ENCODE measurements at regions not wholly inside any gene's neighbourhood (a gene's known extent, or its start where the extent isn't known, plus 50 kb on each side); places are given as distances from the start of the nearest gene placed in this dataset.
"Not testable (repeated sequence)": the region's sequence is repeated elsewhere in the genome, so short reads cannot be mapped to it uniquely, and the experiment has no call there.

- no peak overlapping the region for H3K27ac ChIP-seq
- in situ Hi-C loops (cut with HindIII; ENCODE audit: low pct_ligation_motif_present, low sequenced_read_pairs), result no loop called here
- TF ChIP-seq CTCF (IDR thresholded peaks at IDR 0.05; ENCODE audit: low read depth, low read length, missing control alignments), result no peak
- H3K36me3 ChIP-seq (replicated peaks), result no peaks in the 10 kb centered on the region
- no peaks in the 10 kb centered on the region for H3K27me3 ChIP-seq (replicated peaks)
- no peak overlapping the region for H3K4me3 ChIP-seq (ENCODE audit: low read depth, low read length)
- DNase-seq, result peak; percentile 75
Observed at GRCh38 chr12:19771858-19772257, 332.6 kb downstream of the AEBP2 start.

- no peak for DNase-seq
- H3K27ac ChIP-seq, result no peak overlapping the region
- no peaks in the 10 kb centered on the region for H3K27me3 ChIP-seq (replicated peaks)
- no peak for TF ChIP-seq CTCF (IDR thresholded peaks at IDR 0.05; ENCODE audit: low read depth, low read length, missing control alignments)
- in situ Hi-C loops (cut with HindIII; ENCODE audit: low pct_ligation_motif_present, low sequenced_read_pairs), result no loop called here
- no peak overlapping the region for H3K4me3 ChIP-seq (ENCODE audit: low read depth, low read length)
- no peaks in the 10 kb centered on the region for H3K36me3 ChIP-seq (replicated peaks)
Observed at GRCh38 chr12:19772776-19773175, 333.5 kb downstream of the AEBP2 start.

GRCh38 chr12:19775241-19775640 is 335.9 kb downstream of the AEBP2 start:
- in situ Hi-C loops (cut with HindIII; ENCODE audit: low pct_ligation_motif_present, low sequenced_read_pairs), result no loop called here
- no peaks in the 10 kb centered on the region for H3K36me3 ChIP-seq (replicated peaks)
- H3K27ac ChIP-seq, result no peak overlapping the region
- no peak for TF ChIP-seq CTCF (IDR thresholded peaks at IDR 0.05; ENCODE audit: low read depth, low read length, missing control alignments)
- DNase-seq, result no peak
- no peaks in the 10 kb centered on the region for H3K27me3 ChIP-seq (replicated peaks)
- H3K4me3 ChIP-seq (ENCODE audit: low read depth, low read length), result no peak overlapping the region

- H3K27me3 ChIP-seq (replicated peaks); H3K4me3 ChIP-seq (ENCODE audit: low read depth, low read length); DNase-seq; H3K27ac ChIP-seq; in situ Hi-C loops (cut with HindIII; ENCODE audit: low pct_ligation_motif_present, low sequenced_read_pairs); H3K36me3 ChIP-seq (replicated peaks): not testable (repeated sequence)
Observed at GRCh38 chr12:19775976-19776375, 336.7 kb downstream of the AEBP2 start.

GRCh38 chr12:19778172-19778571 is 338.9 kb downstream of the AEBP2 start:
- H3K27me3 ChIP-seq (replicated peaks), result no peaks in the 10 kb centered on the region
- no peak for TF ChIP-seq CTCF (IDR thresholded peaks at IDR 0.05; ENCODE audit: low read depth, low read length, missing control alignments)
- no peak overlapping the region for H3K27ac ChIP-seq
- in situ Hi-C loops (cut with HindIII; ENCODE audit: low pct_ligation_motif_present, low sequenced_read_pairs), result no loop called here
- no peak overlapping the region for H3K4me3 ChIP-seq (ENCODE audit: low read depth, low read length)
- DNase-seq, result no peak
- no peaks in the 10 kb centered on the region for H3K36me3 ChIP-seq (replicated peaks)

- TF ChIP-seq CTCF (IDR thresholded peaks at IDR 0.05; ENCODE audit: low read depth, low read length, missing control alignments), result no peak
- no peak overlapping the region for H3K27ac ChIP-seq
- no peak for DNase-seq
- no peaks in the 10 kb centered on the region for H3K36me3 ChIP-seq (replicated peaks)
- no peaks in the 10 kb centered on the region for H3K27me3 ChIP-seq (replicated peaks)
- no peak overlapping the region for H3K4me3 ChIP-seq (ENCODE audit: low read depth, low read length)
- in situ Hi-C loops (cut with HindIII; ENCODE audit: low pct_ligation_motif_present, low sequenced_read_pairs), result no loop called here
Observed at GRCh38 chr12:19778797-19779196, 339.5 kb downstream of the AEBP2 start.

Measured in brain microvascular endothelial cell (primary cell).